ENCODE measurements at regions not wholly inside any gene's neighbourhood (a gene's known extent, or its start where the extent isn't known, plus 50 kb on each side); places are given as distances from the start of the nearest gene placed in this dataset.

GRCh38 chr2:173802518-173802917 lies 162.7 kb downstream of the SP3 start:
- TF ChIP-seq POLR2A (IDR thresholded peaks at IDR 0.05) (no peak), CTCF (IDR thresholded peaks at IDR 0.05) (no peak), POLR2AphosphoS5 (IDR thresholded peaks at IDR 0.05) (no peak)

Measured in prostate gland (tissue), 2 donors.